Subcutaneous abdominal adipose tissue (tissue), 5 donors: ENCODE measurements at regions not wholly inside any gene's neighbourhood (a gene's known extent, or its start where the extent isn't known, plus 50 kb on each side); places are given as distances from the start of the nearest gene placed in this dataset.

Experiments used
- H3K27ac ChIP-seq: one replicate; pipeline ENCODE4 v1.7.0; 2013; ENCODE audit warnings: low read depth, mild to moderate bottlenecking, inconsistent platforms, low read length, moderate library complexity
- H3K27me3 ChIP-seq, 5 donors: one replicate each; pipeline ENCODE4 v1.7.0; 2013; ENCODE audit warnings: low read length in 5 of 5, inconsistent platforms in 1 of 5; ENCODE audit not compliant: control insufficient read depth in 5 of 5, insufficient read depth in 4 of 5
- H3K36me3 ChIP-seq, 5 donors: one replicate each; pipeline ENCODE4 v1.7.0; 2013; ENCODE audit warnings: low read length in 5 of 5; ENCODE audit not compliant: control insufficient read depth in 5 of 5, insufficient read depth in 5 of 5
- H3K4me1 ChIP-seq, 5 donors: one replicate each; pipeline ENCODE4 v1.7.0; 2013; ENCODE audit warnings: low read length in 5 of 5, mild to moderate bottlenecking in 3 of 5, moderate library complexity in 1 of 5; ENCODE audit not compliant: control insufficient read depth in 5 of 5, insufficient read depth in 5 of 5
- H3K4me3 ChIP-seq, 5 donors: one replicate each; pipeline ENCODE4 v1.7.0; 2013; ENCODE audit warnings: low read length in 5 of 5, low read depth in 1 of 5
- H3K9ac ChIP-seq, 5 donors: one replicate each; pipeline ENCODE4 v1.7.0; 2013; ENCODE audit warnings: low read length in 5 of 5, mild to moderate bottlenecking in 4 of 5, moderate library complexity in 3 of 5
- H3K9me3 ChIP-seq, 5 donors: one replicate each; pipeline ENCODE4 v1.7.0; 2013; ENCODE audit warnings: low read length in 5 of 5; ENCODE audit not compliant: control insufficient read depth in 5 of 5
- donor health status: healthy.
- donor health status: healthy.
- donor health status: healthy.
- donor health status: healthy.
- donor health status: healthy.

GRCh38 chr1:234734412-234734835 is 124.4 kb upstream of the IRF2BP2 start:
- Histone ChIP-seq H3K4me1 (peaks cover 0 to 15% (median 4%) of the 10 kb centered on the region in 5 donors), H3K9ac (no peak overlapping the region), H3K27ac (no peak overlapping the region), H3K27me3 (no peaks in the 10 kb centered on the region), H3K4me3 (no peak overlapping the region), H3K9me3 (no peaks in the 10 kb centered on the region), H3K36me3 (no peaks in the 10 kb centered on the region)

- no peak overlapping the region for H3K4me3 ChIP-seq
- no peaks in the 10 kb centered on the region for H3K27me3 ChIP-seq
- no peaks in the 10 kb centered on the region for H3K9me3 ChIP-seq
- no peak overlapping the region for H3K27ac ChIP-seq
- no peak overlapping the region for H3K9ac ChIP-seq
- peaks cover 0 to 15% (median 4%) of the 10 kb centered on the region in 5 donors for H3K4me1 ChIP-seq
- H3K36me3 ChIP-seq = no peaks in the 10 kb centered on the region
Observed at GRCh38 chr1:234733427-234733826, 123.4 kb upstream of the IRF2BP2 start.

- Histone ChIP-seq H3K9ac (no peak overlapping the region), H3K36me3 (no peaks in the 10 kb centered on the region), H3K9me3 (no peaks in the 10 kb centered on the region), H3K27ac (no peak overlapping the region), H3K4me3 (no peak overlapping the region), H3K27me3 (no peaks in the 10 kb centered on the region), H3K4me1 (peaks cover 0 to 15% (median 4%) of the 10 kb centered on the region in 5 donors)
Observed at GRCh38 chr1:234732671-234733390, 122.9 kb upstream of the IRF2BP2 start.

GRCh38 chr1:234732260-234732659 is 122.3 kb upstream of the IRF2BP2 start:
- H3K36me3 ChIP-seq = no peaks in the 10 kb centered on the region
- no peaks in the 10 kb centered on the region for H3K9me3 ChIP-seq
- no peak overlapping the region for H3K4me3 ChIP-seq
- no peak overlapping the region for H3K9ac ChIP-seq
- H3K27me3 ChIP-seq = no peaks in the 10 kb centered on the region
- H3K4me1 ChIP-seq = peaks cover 0 to 19% (median 7%) of the 10 kb centered on the region in 5 donors
- no peak overlapping the region for H3K27ac ChIP-seq

GRCh38 chr1:234731569-234732085 is 121.6 kb upstream of the IRF2BP2 start:
- no peaks in the 10 kb centered on the region for H3K36me3 ChIP-seq
- H3K27ac ChIP-seq = no peak overlapping the region

GRCh38 chr1:234730770-234731568 is 121.0 kb upstream of the IRF2BP2 start:
- Histone ChIP-seq H3K27me3 (no peaks in the 10 kb centered on the region), H3K4me1 (peaks cover 3 to 32% (median 19%) of the 10 kb centered on the region in 5 donors), H3K27ac (no peak overlapping the region), H3K4me3 (no peak overlapping the region), H3K36me3 (no peaks in the 10 kb centered on the region), H3K9me3 (no peaks in the 10 kb centered on the region), H3K9ac (no peak overlapping the region)

More at GRCh38 chr1:234731569-234732085, 121.6 kb upstream of the IRF2BP2 start:
- Histone ChIP-seq H3K4me1 (peaks cover 0 to 26% (median 13%) of the 10 kb centered on the region in 5 donors), H3K4me3 (no peak overlapping the region), H3K27me3 (no peaks in the 10 kb centered on the region), H3K9me3 (no peaks in the 10 kb centered on the region), H3K9ac (no peak overlapping the region)

GRCh38 chr1:234730475-234730769 is 120.4 kb upstream of the IRF2BP2 start:
- Histone ChIP-seq H3K4me1 (peaks cover 3 to 38% (median 25%) of the 10 kb centered on the region in 5 donors), H3K36me3 (no peaks in the 10 kb centered on the region), H3K9me3 (no peaks in the 10 kb centered on the region), H3K4me3 (no peak overlapping the region), H3K27me3 (no peaks in the 10 kb centered on the region), H3K9ac (no peak overlapping the region), H3K27ac (no peak overlapping the region)

- H3K9ac ChIP-seq = no peak overlapping the region
- no peak overlapping the region for H3K27ac ChIP-seq
- no peaks in the 10 kb centered on the region for H3K9me3 ChIP-seq
- no peaks in the 10 kb centered on the region for H3K36me3 ChIP-seq
- no peak overlapping the region for H3K4me3 ChIP-seq
- H3K4me1 ChIP-seq = peaks cover 9 to 44% (median 31%) of the 10 kb centered on the region in 5 donors
- no peaks in the 10 kb centered on the region for H3K27me3 ChIP-seq
Observed at GRCh38 chr1:234729561-234730474, 119.8 kb upstream of the IRF2BP2 start.

- no peaks in the 10 kb centered on the region for H3K9me3 ChIP-seq
- peaks cover 15 to 54% (median 38%) of the 10 kb centered on the region in 5 donors for H3K4me1 ChIP-seq
- no peaks in the 10 kb centered on the region for H3K36me3 ChIP-seq
- H3K27ac ChIP-seq = no peak overlapping the region
- no peaks in the 10 kb centered on the region for H3K27me3 ChIP-seq
- no peak overlapping the region for H3K9ac ChIP-seq
- no peak overlapping the region for H3K4me3 ChIP-seq
Observed at GRCh38 chr1:234728740-234729139, 118.8 kb upstream of the IRF2BP2 start.
